Uterus (tissue), 3 donors: ENCODE measurements at regions not wholly inside any gene's neighbourhood (a gene's known extent, or its start where the extent isn't known, plus 50 kb on each side); places are given as distances from the start of the nearest gene placed in this dataset.

Source experiments
- DNase-seq, 2 donors: peaks; one replicate each; pipeline ENCODE4 v3.0.0-alpha.2; 2019 to 2020
- H3K27ac ChIP-seq, 2 donors: fragments of 200-600 bp; sonication (generic); 1 replicate in 1 of 2; 2 replicates in 1 of 2; pipeline ENCODE4 v1.5.1; 2016 to 2018
- H3K27me3 ChIP-seq, 2 donors: fragments of 200-600 bp; sonication (generic); one replicate each; pipeline ENCODE4 v1.5.1; 2018 to 2019; ENCODE audit warnings: control low read depth in 1 of 2
- H3K36me3 ChIP-seq, 2 donors: fragments of 200-600 bp; sonication (generic); one replicate each; pipeline ENCODE4 v1.5.1; 2019; ENCODE audit warnings: control low read depth in 1 of 2
- H3K4me1 ChIP-seq, 2 donors: fragments of 200-600 bp; sonication (generic); one replicate each; pipeline ENCODE4 v1.5.1; 2018 to 2019; ENCODE audit warnings: control low read depth in 1 of 2
- H3K4me3 ChIP-seq, 2 donors: fragments of 200-600 bp; sonication (generic); 1 replicate in 1 of 2; 2 replicates in 1 of 2; pipeline ENCODE4 v1.5.1; 2018 to 2019; ENCODE audit warnings: mild to moderate bottlenecking in 1 of 2
- H3K9me3 ChIP-seq, 2 donors: fragments of 200-600 bp; sonication (generic); one replicate each; pipeline ENCODE4 v1.5.1; 2019; ENCODE audit warnings: control low read depth in 1 of 2
- POLR2A ChIP-seq, 2 donors: fragments of 450-650 bp; IDR thresholded peaks; one replicate each; pipeline ENCODE4 v1.6.1; 2016; ENCODE audit warnings: antibody characterized with exemption in 2 of 2, mild to moderate bottlenecking in 1 of 2, moderate library complexity in 1 of 2
- intact Hi-C: fragments of 100-400 bp; cut with DNase I; formaldehyde crosslinking; loops from one replicate; pipeline ENCODE4 v1.15.1; 2023; ENCODE audit warnings: low total_unique reads
- TF ChIP-seq, protein P1 (sequence below), 4 experiments: fragments of 200-600 bp in 2 of 4; fragments of 450-650 bp in 2 of 4; sonication (generic) in 2 of 4; IDR thresholded peaks; one replicate each; pipeline ENCODE4 v1.5.1; 2016 to 2019; ENCODE audit warnings: antibody characterized with exemption in 4 of 4, mild to moderate bottlenecking in 2 of 4, moderate library complexity in 1 of 4
- donor health status: DM: yes; HTN: yes; CAD: no.

DNA sequence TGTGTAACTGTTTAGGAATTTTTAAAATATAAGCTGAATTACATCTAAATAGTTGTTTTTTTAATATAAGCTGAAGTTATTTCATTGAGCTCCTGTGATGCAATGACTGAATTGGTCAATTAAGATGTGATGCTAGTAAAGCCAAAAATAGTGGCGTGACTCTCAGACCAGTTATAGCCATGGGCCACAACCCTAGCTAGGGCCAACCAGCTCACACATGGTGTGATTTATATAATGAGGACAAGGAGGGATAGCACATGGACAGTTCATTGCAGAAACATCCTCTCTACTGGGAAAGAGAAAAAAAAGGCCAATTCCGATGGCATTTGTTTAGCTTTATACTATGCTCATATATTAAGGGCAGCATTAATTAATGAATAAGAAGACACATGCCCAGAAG is 119.3 kb upstream of the PROX1 start:
- intact Hi-C loops: no loop called here
- H3K36me3 ChIP-seq: no peaks in the 10 kb centered on the region
- no peak for TF ChIP-seq POLR2A (IDR thresholded peaks at IDR 0.05)
- TF ChIP-seq, protein P1, sequence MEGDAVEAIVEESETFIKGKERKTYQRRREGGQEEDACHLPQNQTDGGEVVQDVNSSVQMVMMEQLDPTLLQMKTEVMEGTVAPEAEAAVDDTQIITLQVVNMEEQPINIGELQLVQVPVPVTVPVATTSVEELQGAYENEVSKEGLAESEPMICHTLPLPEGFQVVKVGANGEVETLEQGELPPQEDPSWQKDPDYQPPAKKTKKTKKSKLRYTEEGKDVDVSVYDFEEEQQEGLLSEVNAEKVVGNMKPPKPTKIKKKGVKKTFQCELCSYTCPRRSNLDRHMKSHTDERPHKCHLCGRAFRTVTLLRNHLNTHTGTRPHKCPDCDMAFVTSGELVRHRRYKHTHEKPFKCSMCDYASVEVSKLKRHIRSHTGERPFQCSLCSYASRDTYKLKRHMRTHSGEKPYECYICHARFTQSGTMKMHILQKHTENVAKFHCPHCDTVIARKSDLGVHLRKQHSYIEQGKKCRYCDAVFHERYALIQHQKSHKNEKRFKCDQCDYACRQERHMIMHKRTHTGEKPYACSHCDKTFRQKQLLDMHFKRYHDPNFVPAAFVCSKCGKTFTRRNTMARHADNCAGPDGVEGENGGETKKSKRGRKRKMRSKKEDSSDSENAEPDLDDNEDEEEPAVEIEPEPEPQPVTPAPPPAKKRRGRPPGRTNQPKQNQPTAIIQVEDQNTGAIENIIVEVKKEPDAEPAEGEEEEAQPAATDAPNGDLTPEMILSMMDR (IDR thresholded peaks at IDR 0.05): no peak

GRCh38 chr1:213871179-213871578 is 116.6 kb upstream of the PROX1 start:
- Histone ChIP-seq H3K9me3 (no peaks in the 10 kb centered on the region), H3K36me3 (no peaks in the 10 kb centered on the region), H3K4me1 (no peaks in the 10 kb centered on the region), H3K4me3 (no peak overlapping the region), H3K27me3 (no peaks in the 10 kb centered on the region), H3K27ac (no peak overlapping the region)
- intact Hi-C loops: no loop called here
- no peak for DNase-seq
- TF ChIP-seq, protein P1 (IDR thresholded peaks at IDR 0.05): no peak
- no peak for TF ChIP-seq POLR2A (IDR thresholded peaks at IDR 0.05)

More for the DNA sequence above, 119.3 kb upstream of the PROX1 start:
- Histone ChIP-seq H3K27me3 (no peaks in the 10 kb centered on the region), H3K4me1 (no peaks in the 10 kb centered on the region), H3K4me3 (no peak overlapping the region), H3K9me3 (no peaks in the 10 kb centered on the region), H3K27ac (no peak overlapping the region)
- DNase-seq: no peak

- intact Hi-C loops: no loop called here
- Histone ChIP-seq H3K4me3 (no peak overlapping the region), H3K27me3 (no peaks in the 10 kb centered on the region), H3K36me3 (no peaks in the 10 kb centered on the region), H3K9me3 (no peaks in the 10 kb centered on the region), H3K27ac (no peak overlapping the region), H3K4me1 (no peaks in the 10 kb centered on the region)
- TF ChIP-seq, protein P1 (IDR thresholded peaks at IDR 0.05): no peak
- no peak for TF ChIP-seq POLR2A (IDR thresholded peaks at IDR 0.05)
- DNase-seq: no peak
Measured at GRCh38 chr1:213874789-213875188, 113.0 kb upstream of the PROX1 start.

GRCh38 chr1:213876531-213876930 is 111.2 kb upstream of the PROX1 start:
- DNase-seq: no peak
- H3K27ac ChIP-seq: no peak overlapping the region
- H3K27me3 ChIP-seq: no peaks in the 10 kb centered on the region
- no peaks in the 10 kb centered on the region for H3K9me3 ChIP-seq
- intact Hi-C loops: no loop called here
- no peaks in the 10 kb centered on the region for H3K36me3 ChIP-seq
- no peaks in the 10 kb centered on the region for H3K4me1 ChIP-seq
- TF ChIP-seq, protein P1 (IDR thresholded peaks at IDR 0.05): no peak
- H3K4me3 ChIP-seq: no peak overlapping the region

GRCh38 chr1:213883618-213884017 is 104.2 kb upstream of the PROX1 start:
- Histone ChIP-seq H3K36me3 (no peaks in the 10 kb centered on the region), H3K27ac (no peak overlapping the region), H3K4me3 (no peak overlapping the region), H3K27me3 (no peaks in the 10 kb centered on the region), H3K4me1 (no peaks in the 10 kb centered on the region), H3K9me3 (no peaks in the 10 kb centered on the region)
- TF ChIP-seq POLR2A (IDR thresholded peaks at IDR 0.05): no peak
- TF ChIP-seq, protein P1 (IDR thresholded peaks at IDR 0.05): no peak
- intact Hi-C loops: no loop called here
- DNase-seq: no peak
